Smooth muscle cell (in vitro differentiated cells): ENCODE measurements at regions not wholly inside any gene's neighbourhood (a gene's known extent, or its start where the extent isn't known, plus 50 kb on each side); places are given as distances from the start of the nearest gene placed in this dataset.

Experiments used
- DNase-seq: peaks from one replicate; lab custom pipeline; 2025; ENCODE audit not compliant: unreplicated experiment; lab: John Stamatoyannopoulos, UW
- H2AFZ ChIP-seq: fragments of 200-600 bp; sonication (generic); 2 replicates; pipeline ENCODE4 v1.6.0; 2016; ENCODE audit warnings: antibody characterized with exemption, low read depth, mild to moderate bottlenecking
- H3F3A ChIP-seq: fragments of 200-600 bp; sonication (generic); 2 replicates; pipeline ENCODE4 v1.6.0; 2017; ENCODE audit warnings: antibody characterized with exemption, low read depth
- H3K27ac ChIP-seq: fragments of 200-600 bp; sonication (generic); 2 replicates; pipeline ENCODE4 v1.5.1; 2016; ENCODE audit warnings: low read depth, mild to moderate bottlenecking
- H3K27me3 ChIP-seq: fragments of 200-600 bp; sonication (generic); 2 replicates; pipeline ENCODE4 v1.6.1; 2016; ENCODE audit warnings: low read depth, mild to moderate bottlenecking
- H3K36me3 ChIP-seq: fragments of 200-600 bp; sonication (generic); 2 replicates; pipeline ENCODE4 v1.5.1; 2016; ENCODE audit warnings: low read depth
- H3K4me1 ChIP-seq: fragments of 200-600 bp; sonication (generic); 2 replicates; pipeline ENCODE4 v1.5.1; 2016; ENCODE audit warnings: low read depth
- H3K4me2 ChIP-seq: fragments of 200-600 bp; sonication (generic); 2 replicates; pipeline ENCODE4 v1.6.0; 2016; ENCODE audit warnings: mild to moderate bottlenecking
- H3K4me3 ChIP-seq: fragments of 200-600 bp; sonication (generic); 2 replicates; pipeline ENCODE4 v1.5.1; 2016; ENCODE audit warnings: mild to moderate bottlenecking
- H3K79me2 ChIP-seq: fragments of 200-600 bp; sonication (generic); 2 replicates; pipeline ENCODE4 v1.6.0; 2016; ENCODE audit warnings: low read depth, mild to moderate bottlenecking
- H3K9ac ChIP-seq: fragments of 200-600 bp; sonication (generic); 2 replicates; pipeline ENCODE4 v1.6.0; 2016; ENCODE audit warnings: low read depth
- H3K9me3 ChIP-seq: fragments of 200-600 bp; sonication (generic); replicated peaks from 2 replicates; pipeline ENCODE4 v1.5.1; 2016; ENCODE audit warnings: low read depth
- H4K20me1 ChIP-seq: fragments of 200-600 bp; sonication (generic); 2 replicates; pipeline ENCODE4 v1.6.0; 2016; ENCODE audit warnings: low read depth
- WGBS: methylation state at CpG from one replicate; pipeline ENCODE4 v1.1.7; 2016; ENCODE audit warnings: low lambda C conversion rate; 5-methylcytosine and 5-hydroxymethylcytosine counted together
- TF ChIP-seq, protein P1 (sequence below): fragments of 200-600 bp; sonication (generic); IDR thresholded peaks from 2 replicates; pipeline ENCODE4 v1.5.1; 2017; ENCODE audit warnings: borderline replicate concordance, mild to moderate bottlenecking, antibody characterized with exemption; ENCODE audit not compliant: insufficient read depth, poor library complexity, severe bottlenecking

DNA sequence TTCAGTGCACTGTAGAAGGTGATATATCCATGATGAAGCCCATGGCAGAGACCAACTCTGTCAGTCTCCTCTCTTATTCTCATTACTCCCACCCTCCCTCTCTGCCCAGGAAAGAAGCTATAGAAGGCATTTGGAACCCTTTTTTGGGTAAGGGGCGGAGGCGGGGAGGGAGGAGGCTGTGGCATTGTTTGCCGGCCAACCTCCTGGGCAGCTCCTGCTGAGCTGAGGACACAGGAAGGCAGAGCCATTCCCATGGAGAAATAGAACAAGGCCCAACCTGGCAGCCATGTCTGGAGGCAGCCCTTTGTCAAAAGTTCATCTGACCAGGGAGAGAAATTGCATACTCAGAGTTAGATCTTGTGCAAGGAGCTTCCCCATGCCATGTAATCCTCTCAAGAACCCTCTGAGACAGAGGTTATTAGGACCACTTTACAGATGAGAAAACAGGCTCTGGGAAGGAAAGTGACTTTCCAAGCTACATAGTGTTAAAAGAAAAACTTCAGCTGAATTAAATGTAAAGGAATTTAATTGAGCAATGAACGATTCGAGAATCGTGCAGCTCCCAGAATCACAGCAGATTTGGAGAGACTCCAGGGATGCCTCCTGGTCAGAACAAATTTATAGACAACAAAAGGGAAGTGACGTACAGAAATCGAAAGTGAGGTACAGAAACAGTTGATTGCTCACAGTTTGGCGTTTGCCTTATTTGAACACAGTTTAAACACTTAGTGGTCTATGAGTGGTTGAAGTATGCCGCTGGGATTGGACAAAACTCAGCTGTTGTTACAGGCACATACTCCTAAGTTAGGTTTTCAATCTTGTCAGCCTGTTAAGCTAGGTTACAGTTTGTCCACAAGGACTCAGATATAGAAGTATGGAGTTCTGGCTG, 158.6 kb downstream of the MELK start:
- Histone ChIP-seq H4K20me1 (no peaks in the 10 kb centered on the region), H3K79me2 (no peaks in the 10 kb centered on the region), H3K27me3 (no peaks in the 10 kb centered on the region), H3K9me3 (no peaks in the 10 kb centered on the region), H3K36me3 (no peaks in the 10 kb centered on the region), H3K4me1 (no peaks in the 10 kb centered on the region), H3K4me3 (no peak overlapping the region), H3K27ac (no peak overlapping the region), H3F3A (no peaks in the 10 kb centered on the region), H3K4me2 (no peak overlapping the region), H2AFZ (no peak overlapping the region), H3K9ac (no peak overlapping the region)
- TF ChIP-seq, protein P1, sequence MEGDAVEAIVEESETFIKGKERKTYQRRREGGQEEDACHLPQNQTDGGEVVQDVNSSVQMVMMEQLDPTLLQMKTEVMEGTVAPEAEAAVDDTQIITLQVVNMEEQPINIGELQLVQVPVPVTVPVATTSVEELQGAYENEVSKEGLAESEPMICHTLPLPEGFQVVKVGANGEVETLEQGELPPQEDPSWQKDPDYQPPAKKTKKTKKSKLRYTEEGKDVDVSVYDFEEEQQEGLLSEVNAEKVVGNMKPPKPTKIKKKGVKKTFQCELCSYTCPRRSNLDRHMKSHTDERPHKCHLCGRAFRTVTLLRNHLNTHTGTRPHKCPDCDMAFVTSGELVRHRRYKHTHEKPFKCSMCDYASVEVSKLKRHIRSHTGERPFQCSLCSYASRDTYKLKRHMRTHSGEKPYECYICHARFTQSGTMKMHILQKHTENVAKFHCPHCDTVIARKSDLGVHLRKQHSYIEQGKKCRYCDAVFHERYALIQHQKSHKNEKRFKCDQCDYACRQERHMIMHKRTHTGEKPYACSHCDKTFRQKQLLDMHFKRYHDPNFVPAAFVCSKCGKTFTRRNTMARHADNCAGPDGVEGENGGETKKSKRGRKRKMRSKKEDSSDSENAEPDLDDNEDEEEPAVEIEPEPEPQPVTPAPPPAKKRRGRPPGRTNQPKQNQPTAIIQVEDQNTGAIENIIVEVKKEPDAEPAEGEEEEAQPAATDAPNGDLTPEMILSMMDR: no peak
- DNase-seq: no peak
- WGBS: 92% methylated on average over 10 of the region's 10 CpGs

DNA sequence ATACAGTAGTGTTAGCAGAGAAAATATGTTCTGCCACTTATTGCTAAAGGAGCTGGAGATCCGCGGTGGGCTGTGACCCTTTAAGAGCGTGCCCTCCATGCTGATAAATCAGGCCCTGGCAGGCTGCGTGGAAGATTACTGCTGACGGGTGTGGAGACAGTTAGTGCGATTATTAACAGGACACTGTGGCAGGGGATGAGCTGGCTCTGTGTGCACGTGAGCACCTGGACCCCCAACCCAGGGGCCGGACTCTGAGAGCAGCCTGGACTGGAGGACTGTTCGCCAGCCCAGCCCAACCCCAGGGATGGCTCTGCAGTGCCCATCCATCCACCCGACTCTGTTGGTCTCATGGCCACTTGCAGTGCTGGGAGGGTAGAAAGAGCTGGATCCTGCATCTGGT, 162.0 kb downstream of the MELK start:
- TF ChIP-seq, protein P1: no peak
- no peak overlapping the region for H2AFZ ChIP-seq
- no peak for DNase-seq
- no peak overlapping the region for H3K4me3 ChIP-seq
- no peak overlapping the region for H3K4me2 ChIP-seq
- no peaks in the 10 kb centered on the region for H3F3A ChIP-seq
- H4K20me1 ChIP-seq: no peaks in the 10 kb centered on the region
- H3K9me3 ChIP-seq: no peaks in the 10 kb centered on the region
- no peak overlapping the region for H3K27ac ChIP-seq
- peaks cover 15% of the 10 kb centered on the region for H3K27me3 ChIP-seq
- no peaks in the 10 kb centered on the region for H3K4me1 ChIP-seq
- 81% methylated on average over 10 of the region's 10 CpGs for WGBS
- no peak overlapping the region for H3K9ac ChIP-seq
- H3K79me2 ChIP-seq: no peaks in the 10 kb centered on the region
- no peaks in the 10 kb centered on the region for H3K36me3 ChIP-seq

DNA sequence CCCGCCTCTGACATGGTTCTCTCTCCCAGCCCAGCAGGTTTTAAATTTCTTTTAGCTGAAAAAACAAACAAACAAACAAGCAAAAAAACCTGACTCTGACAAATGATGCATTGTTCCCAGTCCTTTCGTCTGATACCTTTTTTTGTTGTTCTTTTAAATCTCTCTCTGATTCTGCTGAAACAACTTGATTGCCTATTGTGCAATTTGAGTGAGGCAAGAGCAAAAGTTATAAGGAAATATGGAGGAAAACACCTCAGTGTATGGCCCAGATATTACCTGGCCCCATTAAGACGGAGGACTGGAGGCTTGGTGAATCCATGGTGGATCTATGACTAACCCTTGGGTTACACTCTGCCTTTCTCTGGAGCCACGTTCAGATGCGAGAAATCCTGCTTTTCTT, 164.0 kb downstream of the MELK start:
- TF ChIP-seq, protein P1: no peak
- H4K20me1 ChIP-seq: no peaks in the 10 kb centered on the region
- H3K79me2 ChIP-seq: no peaks in the 10 kb centered on the region
- no peak overlapping the region for H3K27ac ChIP-seq
- no peaks in the 10 kb centered on the region for H3K36me3 ChIP-seq
- no peak overlapping the region for H2AFZ ChIP-seq
- no peak overlapping the region for H3K4me2 ChIP-seq
- no peaks in the 10 kb centered on the region for H3F3A ChIP-seq
- no peak for DNase-seq
- no peaks in the 10 kb centered on the region for H3K4me1 ChIP-seq
- H3K27me3 ChIP-seq: peaks cover 34% of the 10 kb centered on the region
- WGBS: 92% methylated on average over 5 of the region's 5 CpGs
- H3K9ac ChIP-seq: no peak overlapping the region
- H3K4me3 ChIP-seq: no peak overlapping the region
- H3K9me3 ChIP-seq: no peaks in the 10 kb centered on the region
